SKM-1 (cell line): ENCODE measurements at regions not wholly inside any gene's neighbourhood (a gene's known extent, or its start where the extent isn't known, plus 50 kb on each side); places are given as distances from the start of the nearest gene placed in this dataset.
"Not testable (repeated sequence)": the region's sequence is repeated elsewhere in the genome, so short reads cannot be mapped to it uniquely, and the experiment has no call there.

Source experiments
- DNase-seq: peaks from one replicate; lab custom pipeline; 2025; ENCODE audit not compliant: unreplicated experiment; lab: John Stamatoyannopoulos, UW

- DNase-seq: no peak
Observed at GRCh38 chr3:145326666-145327065, 834.3 kb downstream of the PLOD2 start.

- not testable (repeated sequence) for DNase-seq
Observed at GRCh38 chr3:145333427-145333826, 827.6 kb downstream of the PLOD2 start.

- DNase-seq: no peak
Observed at GRCh38 chr3:145333931-145334330, 827.1 kb downstream of the PLOD2 start.

GRCh38 chr3:145355206-145355605 is 805.8 kb downstream of the PLOD2 start:
- no peak for DNase-seq

- DNase-seq: no peak
Observed at GRCh38 chr3:145357453-145357852, 803.5 kb downstream of the PLOD2 start.

GRCh38 chr3:145359040-145359439 is 801.9 kb downstream of the PLOD2 start:
- no peak for DNase-seq

GRCh38 chr3:145368748-145369147 is 792.2 kb downstream of the PLOD2 start:
- no peak for DNase-seq

- no peak for DNase-seq
Observed at GRCh38 chr3:145370870-145371269, 790.1 kb downstream of the PLOD2 start.

GRCh38 chr3:145377301-145377700 is 783.7 kb downstream of the PLOD2 start:
- no peak for DNase-seq

- DNase-seq: no peak
Observed at GRCh38 chr3:145383416-145383815, 777.6 kb downstream of the PLOD2 start.

- DNase-seq: no peak
Observed at GRCh38 chr3:145384307-145384706, 776.7 kb downstream of the PLOD2 start.

GRCh38 chr3:145387211-145387610 is 773.8 kb downstream of the PLOD2 start:
- no peak for DNase-seq

- DNase-seq: no peak
Observed at GRCh38 chr3:145395421-145395820, 765.6 kb downstream of the PLOD2 start.

GRCh38 chr3:145411605-145412004 is 749.4 kb downstream of the PLOD2 start:
- no peak for DNase-seq

GRCh38 chr3:145417678-145418077 is 743.3 kb downstream of the PLOD2 start:
- DNase-seq: no peak

- DNase-seq: no peak
Observed at GRCh38 chr3:145422556-145422955, 738.4 kb downstream of the PLOD2 start.

- DNase-seq: no peak
Observed at GRCh38 chr3:145427355-145427754, 733.6 kb downstream of the PLOD2 start.

GRCh38 chr3:145429546-145429945 is 731.4 kb downstream of the PLOD2 start:
- no peak for DNase-seq

GRCh38 chr3:145448436-145448835 is 712.5 kb downstream of the PLOD2 start:
- no peak for DNase-seq

- DNase-seq: no peak
Observed at GRCh38 chr3:145450018-145450682, 710.8 kb downstream of the PLOD2 start.

GRCh38 chr3:145457825-145458552 is 703.0 kb downstream of the PLOD2 start:
- DNase-seq: no peak

GRCh38 chr3:145459681-145460080 is 701.3 kb downstream of the PLOD2 start:
- not testable (repeated sequence) for DNase-seq

- no peak for DNase-seq
Observed at GRCh38 chr3:145471976-145472375, 689.0 kb downstream of the PLOD2 start.
